ENCODE measurements at regions not wholly inside any gene's neighbourhood (a gene's known extent, or its start where the extent isn't known, plus 50 kb on each side); places are given as distances from the start of the nearest gene placed in this dataset.

GRCh38 chr12:112598626-112599025 lies 179.9 kb downstream of the PTPN11 start:
- no peak for TF ChIP-seq REST (IDR thresholded peaks at IDR 0.05; ENCODE audit: borderline replicate concordance)
- no peak for TF ChIP-seq CTCF (IDR thresholded peaks at IDR 0.05; ENCODE audit: poor library complexity, severe bottlenecking)
- TF ChIP-seq EZH2 (IDR thresholded peaks at IDR 0.05; ENCODE audit: borderline replicate concordance, insufficient read depth, low read length, poor library complexity, severe bottlenecking) = no peak
- no peak for TF ChIP-seq POLR2AphosphoS5 (IDR thresholded peaks at IDR 0.05)
- TF ChIP-seq TAF1 (IDR thresholded peaks at IDR 0.05; ENCODE audit: low read depth) = no peak
- TF ChIP-seq SMC3 (conservative IDR thresholded peaks at IDR 0.05; ENCODE audit: poor library complexity) = no peak
- no peak for TF ChIP-seq RAD21 (conservative IDR thresholded peaks at IDR 0.05)
- TF ChIP-seq EP300 (conservative IDR thresholded peaks at IDR 0.05; ENCODE audit: poor library complexity, severe bottlenecking) = no peak
